ENCODE measurements at regions not wholly inside any gene's neighbourhood (a gene's known extent, or its start where the extent isn't known, plus 50 kb on each side); places are given as distances from the start of the nearest gene placed in this dataset.
A peak's percentile ranks its signal among the peaks of the same experiment; 100 is the strongest.

DNA sequence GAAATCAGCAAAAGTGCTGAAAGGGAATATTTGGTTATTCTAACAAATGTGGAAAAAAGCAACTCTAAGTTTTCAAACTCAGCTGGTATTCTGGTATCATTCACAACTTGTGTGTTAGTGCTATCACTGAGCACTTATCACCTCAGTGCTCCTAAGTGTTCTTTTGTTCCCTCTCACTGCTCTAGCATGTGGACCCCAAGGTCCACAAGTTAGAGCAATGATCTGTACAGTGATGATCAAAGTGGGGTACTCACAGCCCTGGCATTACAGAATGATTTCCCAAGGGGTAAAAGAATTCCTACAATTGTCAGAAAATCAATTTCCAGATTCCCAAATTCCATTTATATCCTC is 575.0 kb downstream of the DIAPH3 start:
- H2AFZ ChIP-seq, result no peak overlapping the region
- no peaks in the 10 kb centered on the region for H3K79me2 ChIP-seq
- H4K20me1 ChIP-seq (ENCODE audit: insufficient read depth, poor library complexity, severe bottlenecking), result no peaks in the 10 kb centered on the region
- DNase-seq (ENCODE audit: low spot score), result no peak
- H3K9me2 ChIP-seq (replicated peaks; ENCODE audit: insufficient read depth), result no peaks in the 10 kb centered on the region
- no peak overlapping the region for H3K4me3 ChIP-seq
- H3K4me2 ChIP-seq, result no peak overlapping the region
- no peaks in the 10 kb centered on the region for H3K4me1 ChIP-seq (ENCODE audit: insufficient read depth)
- H3K27ac ChIP-seq, result no peak overlapping the region
- H3K9me3 ChIP-seq (ENCODE audit: low read depth), result no peaks in the 10 kb centered on the region
- no peaks in the 10 kb centered on the region for H3K36me3 ChIP-seq (replicated peaks; ENCODE audit: insufficient read depth, low read depth)
- TF ChIP-seq EZH2 (IDR thresholded peaks at IDR 0.05; ENCODE audit: borderline replicate concordance) (no peak), EZH2phosphoT487 (IDR thresholded peaks at IDR 0.05; ENCODE audit: low read depth, severe bottlenecking, unreplicated experiment) (no peak)
- TF ChIP-seq, protein P1, sequence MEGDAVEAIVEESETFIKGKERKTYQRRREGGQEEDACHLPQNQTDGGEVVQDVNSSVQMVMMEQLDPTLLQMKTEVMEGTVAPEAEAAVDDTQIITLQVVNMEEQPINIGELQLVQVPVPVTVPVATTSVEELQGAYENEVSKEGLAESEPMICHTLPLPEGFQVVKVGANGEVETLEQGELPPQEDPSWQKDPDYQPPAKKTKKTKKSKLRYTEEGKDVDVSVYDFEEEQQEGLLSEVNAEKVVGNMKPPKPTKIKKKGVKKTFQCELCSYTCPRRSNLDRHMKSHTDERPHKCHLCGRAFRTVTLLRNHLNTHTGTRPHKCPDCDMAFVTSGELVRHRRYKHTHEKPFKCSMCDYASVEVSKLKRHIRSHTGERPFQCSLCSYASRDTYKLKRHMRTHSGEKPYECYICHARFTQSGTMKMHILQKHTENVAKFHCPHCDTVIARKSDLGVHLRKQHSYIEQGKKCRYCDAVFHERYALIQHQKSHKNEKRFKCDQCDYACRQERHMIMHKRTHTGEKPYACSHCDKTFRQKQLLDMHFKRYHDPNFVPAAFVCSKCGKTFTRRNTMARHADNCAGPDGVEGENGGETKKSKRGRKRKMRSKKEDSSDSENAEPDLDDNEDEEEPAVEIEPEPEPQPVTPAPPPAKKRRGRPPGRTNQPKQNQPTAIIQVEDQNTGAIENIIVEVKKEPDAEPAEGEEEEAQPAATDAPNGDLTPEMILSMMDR (IDR thresholded peaks at IDR 0.05; ENCODE audit: poor library complexity), result no peak
- H3K27me3 ChIP-seq, result no peaks in the 10 kb centered on the region

DNA sequence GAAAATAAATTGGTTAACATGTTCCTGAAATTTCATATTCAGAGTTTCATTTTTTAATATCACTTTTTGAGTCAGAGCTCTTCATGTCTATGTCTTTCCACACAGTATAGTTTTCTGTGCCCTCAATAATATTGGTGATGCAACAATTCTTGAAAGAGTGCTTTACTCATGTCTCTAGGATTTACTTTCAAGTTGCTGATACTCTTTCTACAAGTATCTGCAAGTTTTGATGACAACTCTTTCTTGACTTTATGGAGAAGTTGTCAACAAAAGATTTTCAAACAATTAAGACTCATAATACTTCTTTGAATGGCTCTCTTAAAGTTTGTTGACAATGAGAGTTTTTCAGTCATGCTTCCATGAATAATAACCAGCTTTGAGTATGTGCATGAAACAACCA is 561.7 kb downstream of the DIAPH3 start:
- Histone ChIP-seq H4K20me1 (ENCODE audit: insufficient read depth, poor library complexity, severe bottlenecking) (no peaks in the 10 kb centered on the region), H2AFZ (no peak overlapping the region), H3K27me3 (no peaks in the 10 kb centered on the region), H3K27ac (no peak overlapping the region), H3K79me2 (no peaks in the 10 kb centered on the region), H3K9me2 (replicated peaks; ENCODE audit: insufficient read depth) (no peaks in the 10 kb centered on the region), H3K36me3 (replicated peaks; ENCODE audit: insufficient read depth, low read depth) (no peaks in the 10 kb centered on the region), H3K4me3 (no peak overlapping the region), H3K4me2 (no peak overlapping the region), H3K4me1 (ENCODE audit: insufficient read depth) (no peaks in the 10 kb centered on the region), H3K9me3 (ENCODE audit: low read depth) (no peaks in the 10 kb centered on the region)
- DNase-seq (ENCODE audit: low spot score), result no peak
- TF ChIP-seq EZH2phosphoT487 (IDR thresholded peaks at IDR 0.05; ENCODE audit: low read depth, severe bottlenecking, unreplicated experiment) (no peak), EZH2 (IDR thresholded peaks at IDR 0.05; ENCODE audit: borderline replicate concordance) (no peak)
- TF ChIP-seq, protein P1 (IDR thresholded peaks at IDR 0.05; ENCODE audit: poor library complexity), result no peak

DNA sequence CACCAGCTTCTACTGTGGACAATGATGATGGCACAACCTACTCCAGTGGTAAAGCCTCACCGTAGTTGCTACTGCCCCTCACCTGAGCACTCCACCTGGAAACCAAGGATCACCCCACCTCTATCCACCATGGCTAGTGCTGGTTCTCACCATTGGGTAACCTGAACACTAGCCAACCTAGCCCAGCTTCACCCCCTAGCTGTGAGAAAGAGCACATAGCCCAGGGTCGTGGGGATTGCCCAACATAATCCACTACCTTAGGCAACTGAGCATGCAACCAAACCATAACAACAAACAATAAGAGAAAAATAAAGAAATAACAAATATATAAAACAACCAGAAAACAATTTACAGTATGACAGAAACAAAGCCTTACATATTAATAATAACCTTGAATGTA is 560.1 kb downstream of the DIAPH3 start:
- Histone ChIP-seq H3K4me1 (ENCODE audit: insufficient read depth) (peaks cover 8% of the 10 kb centered on the region), H3K9me2 (replicated peaks; ENCODE audit: insufficient read depth) (no peaks in the 10 kb centered on the region), H3K4me3 (no peak overlapping the region), H3K36me3 (replicated peaks; ENCODE audit: insufficient read depth, low read depth) (no peaks in the 10 kb centered on the region), H3K9me3 (ENCODE audit: low read depth) (no peaks in the 10 kb centered on the region), H3K4me2 (no peak overlapping the region), H4K20me1 (ENCODE audit: insufficient read depth, poor library complexity, severe bottlenecking) (no peaks in the 10 kb centered on the region), H2AFZ (no peak overlapping the region), H3K27ac (no peak overlapping the region), H3K27me3 (no peaks in the 10 kb centered on the region), H3K79me2 (no peaks in the 10 kb centered on the region)
- WGBS (ENCODE audit: low lambda C conversion rate, missing lambda C conversion rate), result 89% methylated on average over 2 of the region's 2 CpGs
- TF ChIP-seq, protein P1 (IDR thresholded peaks at IDR 0.05; ENCODE audit: poor library complexity), result no peak
- no peak for TF ChIP-seq EZH2phosphoT487 (IDR thresholded peaks at IDR 0.05; ENCODE audit: low read depth, severe bottlenecking, unreplicated experiment)
- no peak for TF ChIP-seq EZH2 (IDR thresholded peaks at IDR 0.05; ENCODE audit: borderline replicate concordance)
- DNase-seq (ENCODE audit: low spot score), result no peak

DNA sequence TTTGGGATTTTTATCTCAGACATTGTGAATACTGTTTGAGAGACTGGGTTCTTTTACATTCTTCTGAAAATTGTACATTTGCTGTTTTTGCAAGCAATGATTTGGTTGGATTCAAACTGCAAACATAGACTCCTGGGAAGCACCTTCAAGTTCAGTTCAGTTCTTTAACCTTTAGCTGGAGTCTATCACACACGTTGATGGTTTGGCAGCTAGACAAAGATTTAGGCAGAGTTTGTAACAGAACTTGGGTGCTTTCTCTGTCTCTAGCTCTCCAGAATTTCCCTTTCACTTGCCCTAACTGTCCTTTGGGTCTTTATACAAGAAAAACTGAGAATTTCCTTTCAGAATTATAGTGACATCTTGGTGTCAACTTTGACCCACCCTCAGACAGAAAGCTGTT is 556.6 kb downstream of the DIAPH3 start:
- H3K4me3 ChIP-seq, result no peak overlapping the region
- no peaks in the 10 kb centered on the region for H3K79me2 ChIP-seq
- H3K9me3 ChIP-seq (ENCODE audit: low read depth), result no peaks in the 10 kb centered on the region
- no peaks in the 10 kb centered on the region for H4K20me1 ChIP-seq (ENCODE audit: insufficient read depth, poor library complexity, severe bottlenecking)
- DNase-seq (ENCODE audit: low spot score), result no peak
- TF ChIP-seq EZH2 (IDR thresholded peaks at IDR 0.05; ENCODE audit: borderline replicate concordance) (no peak), EZH2phosphoT487 (IDR thresholded peaks at IDR 0.05; ENCODE audit: low read depth, severe bottlenecking, unreplicated experiment) (no peak)
- TF ChIP-seq, protein P1 (IDR thresholded peaks at IDR 0.05; ENCODE audit: poor library complexity), result no peak
- peaks cover 9% of the 10 kb centered on the region for H3K4me1 ChIP-seq (ENCODE audit: insufficient read depth)
- no peaks in the 10 kb centered on the region for H3K27me3 ChIP-seq
- 13% methylated on average over 1 of the region's 1 CpG for whole genome bisulfite sequencing (ENCODE audit: low lambda C conversion rate, missing lambda C conversion rate)
- no peaks in the 10 kb centered on the region for H3K9me2 ChIP-seq (replicated peaks; ENCODE audit: insufficient read depth)
- H3K36me3 ChIP-seq (replicated peaks; ENCODE audit: insufficient read depth, low read depth), result no peaks in the 10 kb centered on the region
- peak overlapping the region; percentile 65 for H3K27ac ChIP-seq
- no peak overlapping the region for H2AFZ ChIP-seq
- peak overlapping the region; percentile 61 for H3K4me2 ChIP-seq

Measured in hepatocyte (in vitro differentiated cells).